ENCODE measurements at regions not wholly inside any gene's neighbourhood (a gene's known extent, or its start where the extent isn't known, plus 50 kb on each side); places are given as distances from the start of the nearest gene placed in this dataset.
"Not testable (repeated sequence)": the region's sequence is repeated elsewhere in the genome, so short reads cannot be mapped to it uniquely, and the experiment has no call there.

DNA sequence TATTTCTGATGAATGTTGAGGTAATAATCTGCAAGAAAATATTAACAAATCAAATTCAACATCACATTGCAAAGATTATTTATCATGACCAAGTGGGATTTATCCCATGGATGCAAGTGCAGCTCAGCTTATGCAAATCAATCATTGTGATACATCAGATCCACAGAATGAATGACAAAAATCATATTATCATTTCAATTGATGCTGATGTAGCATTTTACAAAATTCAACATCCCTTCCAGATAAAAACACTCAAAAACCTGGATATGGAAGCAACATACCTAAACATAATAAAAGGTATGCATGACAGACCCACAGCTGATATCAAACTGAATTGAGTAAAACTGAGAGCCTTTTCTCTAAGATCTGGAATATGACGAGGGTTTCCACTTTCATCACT is 1915.4 kb downstream of the ARAP2 start:
- no peak for DNase-seq (ENCODE audit: low read depth in 1 of 2, low spot score in 1 of 2)

DNA sequence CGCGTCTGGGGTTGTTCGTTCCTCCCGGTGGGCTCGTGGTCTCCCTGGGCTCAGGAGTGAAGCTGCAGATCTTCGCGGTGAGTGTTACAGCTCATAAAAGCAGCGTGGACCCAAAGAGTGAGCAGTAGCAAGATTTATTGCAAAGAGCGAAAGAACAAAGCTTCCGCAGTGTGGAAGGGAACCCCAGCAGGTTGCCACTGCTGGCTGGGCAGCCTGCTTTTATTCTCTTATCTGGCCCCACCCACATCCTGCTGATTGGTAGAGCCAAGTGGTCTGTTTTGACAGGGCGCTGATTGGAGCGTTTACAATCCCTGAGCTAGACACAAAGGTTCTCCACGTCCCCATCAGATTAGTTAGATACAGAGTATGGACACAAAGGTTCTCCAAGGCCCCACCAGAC is 1909.2 kb downstream of the ARAP2 start:
- not testable (repeated sequence) for H3K4me1 ChIP-seq (ENCODE audit: low read depth); H3K9me3 ChIP-seq (ENCODE audit: low read depth); H3K27me3 ChIP-seq; H3K36me3 ChIP-seq; DNase-seq (ENCODE audit: low read depth in 1 of 2, low spot score in 1 of 2); H3K27ac ChIP-seq; H3K4me3 ChIP-seq

More for the DNA sequence above, 1915.4 kb downstream of the ARAP2 start:
- Histone ChIP-seq H3K27me3 (no peaks in the 10 kb centered on the region), H3K27ac (no peak overlapping the region), H3K9me3 (ENCODE audit: low read depth) (no peaks in the 10 kb centered on the region), H3K4me1 (ENCODE audit: low read depth) (no peaks in the 10 kb centered on the region), H3K36me3 (no peaks in the 10 kb centered on the region), H3K4me3 (no peak overlapping the region)
- no peak for TF ChIP-seq CTCF (IDR thresholded peaks at IDR 0.05; ENCODE audit: low read depth, low read length)

GRCh38 chr4:34335556-34335955 is 1908.8 kb downstream of the ARAP2 start:
- H3K36me3 ChIP-seq; H3K4me1 ChIP-seq (ENCODE audit: low read depth); H3K27ac ChIP-seq; DNase-seq (ENCODE audit: low read depth in 1 of 2, low spot score in 1 of 2); H3K9me3 ChIP-seq (ENCODE audit: low read depth); H3K27me3 ChIP-seq; H3K4me3 ChIP-seq: not testable (repeated sequence)

- Histone ChIP-seq H3K27me3 (no peaks in the 10 kb centered on the region), H3K9me3 (ENCODE audit: low read depth) (no peaks in the 10 kb centered on the region), H3K4me1 (ENCODE audit: low read depth) (no peaks in the 10 kb centered on the region), H3K4me3 (no peak overlapping the region), H3K36me3 (no peaks in the 10 kb centered on the region), H3K27ac (no peak overlapping the region)
- TF ChIP-seq CTCF (IDR thresholded peaks at IDR 0.05; ENCODE audit: low read depth, low read length) = no peak
- DNase-seq (ENCODE audit: low read depth in 1 of 2, low spot score in 1 of 2) = no peak
These were observed 1881.7 kb downstream of the ARAP2 start for GRCh38 chr4:34362654-34363053.

DNA sequence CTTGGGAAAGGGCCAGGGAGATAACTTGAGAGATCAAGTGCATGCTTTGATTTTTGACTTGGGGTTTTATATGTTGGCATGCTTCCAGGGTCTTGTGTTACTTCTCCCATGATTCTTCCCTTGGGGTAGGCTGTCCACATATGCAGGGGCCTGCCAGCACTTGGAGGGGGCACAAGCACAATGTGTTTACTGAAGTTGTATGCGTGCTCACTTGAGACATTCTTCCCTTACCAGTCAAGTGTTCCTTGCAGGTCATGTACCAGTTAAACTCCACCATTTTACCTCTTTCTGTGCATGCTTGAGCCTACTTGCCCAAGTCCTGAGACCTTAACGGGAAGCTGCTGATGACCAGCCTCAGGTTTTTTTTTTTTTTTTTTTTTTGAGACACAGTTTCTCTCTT is 1880.5 kb downstream of the ARAP2 start:
- no peaks in the 10 kb centered on the region for H3K4me1 ChIP-seq (ENCODE audit: low read depth)
- H3K9me3 ChIP-seq (ENCODE audit: low read depth) = no peaks in the 10 kb centered on the region
- H3K27ac ChIP-seq = no peak overlapping the region
- H3K4me3 ChIP-seq = no peak overlapping the region
- H3K27me3 ChIP-seq = no peaks in the 10 kb centered on the region
- TF ChIP-seq CTCF (IDR thresholded peaks at IDR 0.05; ENCODE audit: low read depth, low read length) = no peak
- no peak for DNase-seq (ENCODE audit: low read depth in 1 of 2, low spot score in 1 of 2)
- H3K36me3 ChIP-seq = no peaks in the 10 kb centered on the region

DNA sequence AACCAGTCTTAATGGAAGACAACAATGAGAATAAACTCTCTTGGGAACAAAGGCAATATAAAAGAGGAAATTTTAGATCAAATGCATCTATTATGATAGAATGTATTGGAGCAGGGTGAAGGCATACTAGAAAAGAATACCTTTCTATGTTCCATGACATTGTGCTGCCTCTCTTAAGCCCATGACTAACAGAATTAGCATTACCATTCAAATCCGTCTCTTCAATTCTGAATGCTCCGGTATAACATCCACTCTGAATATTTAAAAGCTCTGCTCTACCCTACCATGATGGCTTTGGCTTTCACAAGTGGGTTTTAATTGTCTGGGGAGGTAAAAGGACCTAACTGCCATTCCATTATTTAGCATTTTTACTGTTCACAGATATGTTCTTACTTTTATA is 1878.4 kb downstream of the ARAP2 start:
- no peaks in the 10 kb centered on the region for H3K9me3 ChIP-seq (ENCODE audit: low read depth)
- no peaks in the 10 kb centered on the region for H3K36me3 ChIP-seq
- no peak for DNase-seq (ENCODE audit: low read depth in 1 of 2, low spot score in 1 of 2)
- no peaks in the 10 kb centered on the region for H3K4me1 ChIP-seq (ENCODE audit: low read depth)
- no peaks in the 10 kb centered on the region for H3K27me3 ChIP-seq
- H3K4me3 ChIP-seq = no peak overlapping the region
- TF ChIP-seq CTCF (IDR thresholded peaks at IDR 0.05; ENCODE audit: low read depth, low read length) = no peak
- no peak overlapping the region for H3K27ac ChIP-seq

GRCh38 chr4:34371676-34372075 is 1872.6 kb downstream of the ARAP2 start:
- no peak for TF ChIP-seq CTCF (IDR thresholded peaks at IDR 0.05; ENCODE audit: low read depth, low read length)
- DNase-seq (ENCODE audit: low read depth in 1 of 2, low spot score in 1 of 2) = peak; percentile 34 to 70
- no peaks in the 10 kb centered on the region for H3K36me3 ChIP-seq
- no peak overlapping the region for H3K4me3 ChIP-seq
- peaks cover 6% of the 10 kb centered on the region for H3K4me1 ChIP-seq (ENCODE audit: low read depth)
- no peaks in the 10 kb centered on the region for H3K9me3 ChIP-seq (ENCODE audit: low read depth)
- no peaks in the 10 kb centered on the region for H3K27me3 ChIP-seq
- peak overlapping the region; percentile 72 for H3K27ac ChIP-seq
